Pancreas (tissue), 10 donors: ENCODE measurements at regions not wholly inside any gene's neighbourhood (a gene's known extent, or its start where the extent isn't known, plus 50 kb on each side); places are given as distances from the start of the nearest gene placed in this dataset.

Source experiments
- ATAC-seq, 4 donors: fragments of 200-7000 bp; cut with Tn5 transposase; one replicate each; pipeline versions ENCODE4 v1.8.0 to v1.9.1; 2020; ENCODE audit warnings: mild to moderate bottlenecking in 4 of 4, moderate library complexity in 4 of 4
- DNase-seq, 6 donors: peaks; one replicate each; pipeline ENCODE4 v3.0.0-alpha.2; 2020
- FAIRE-seq: peaks from 2 replicates; lab custom pipeline; 2012; peaks lifted over from hg19 to GRCh38; lab: Jason Lieb, UNC
- H3K27ac ChIP-seq, 4 donors: fragments of 200-600 bp; sonication (generic); 1 replicate in 3 of 4; 2 replicates in 1 of 4; pipeline versions ENCODE4 v1.5.0 to v1.8.0; 2020
- H3K27me3 ChIP-seq, 4 donors: fragments of 200-600 bp; one replicate each; pipeline ENCODE4 v1.8.0; 2021
- H3K36me3 ChIP-seq, 3 donors: fragments of 200-600 bp; sonication (generic) in 1 of 3; one replicate each; pipeline versions ENCODE4 v1.5.0 to v1.8.0; 2020 to 2021
- H3K4me1 ChIP-seq, 3 donors: fragments of 200-600 bp; one replicate each; pipeline ENCODE4 v1.8.0; 2021
- H3K4me3 ChIP-seq, 4 donors: fragments of 200-600 bp; sonication (generic) in 2 of 4; one replicate each; pipeline versions ENCODE4 v1.5.0 to v1.8.0; 2020 to 2021
- H3K9me3 ChIP-seq, 4 donors: fragments of 200-600 bp; one replicate each; pipeline ENCODE4 v1.8.0; 2021
- WGBS, 2 donors: extraction: QIAGEN DNeasy Blood & Tissue Kit; methylation state at CpG; one replicate each; pipeline ENCODE4 v1.1.7; 2013; 5-methylcytosine and 5-hydroxymethylcytosine counted together
- intact Hi-C, 3 donors: fragments of 100-400 bp; cut with DNase I; formaldehyde crosslinking; loops; one replicate each; pipeline versions ENCODE4 v1.11.1 to v1.14.2; 2022
- TF ChIP-seq, protein P1 (sequence below), 4 donors: fragments of 200-600 bp; sonication (generic) in 3 of 4; IDR thresholded peaks; one replicate each; pipeline versions ENCODE4 v1.5.0 to v1.8.0; 2021; ENCODE audit warnings: antibody characterized with exemption in 4 of 4
- donor health status: healthy with polysubstance abuse.
- donor health status: DM: no; HTN: no; CAD: no; lungs with moderate emphysema.
- donor health status: DM: no; HTN: no; CAD: no.
- donor health status: control.
- donor health status: control.
- donor health status: Bipolar disorder and iron deficiency.
- donor health status: DM: yes; HTN: yes; CAD: no.
- donor health status: DM: no; HTN: no; CAD: no.
- donor health status: DM: no; HTN: no; CAD: no.
- donor health status: DM: yes; HTN: yes; CAD: no.

- H3K4me3 ChIP-seq, result no peak overlapping the region
- TF ChIP-seq, protein P1, sequence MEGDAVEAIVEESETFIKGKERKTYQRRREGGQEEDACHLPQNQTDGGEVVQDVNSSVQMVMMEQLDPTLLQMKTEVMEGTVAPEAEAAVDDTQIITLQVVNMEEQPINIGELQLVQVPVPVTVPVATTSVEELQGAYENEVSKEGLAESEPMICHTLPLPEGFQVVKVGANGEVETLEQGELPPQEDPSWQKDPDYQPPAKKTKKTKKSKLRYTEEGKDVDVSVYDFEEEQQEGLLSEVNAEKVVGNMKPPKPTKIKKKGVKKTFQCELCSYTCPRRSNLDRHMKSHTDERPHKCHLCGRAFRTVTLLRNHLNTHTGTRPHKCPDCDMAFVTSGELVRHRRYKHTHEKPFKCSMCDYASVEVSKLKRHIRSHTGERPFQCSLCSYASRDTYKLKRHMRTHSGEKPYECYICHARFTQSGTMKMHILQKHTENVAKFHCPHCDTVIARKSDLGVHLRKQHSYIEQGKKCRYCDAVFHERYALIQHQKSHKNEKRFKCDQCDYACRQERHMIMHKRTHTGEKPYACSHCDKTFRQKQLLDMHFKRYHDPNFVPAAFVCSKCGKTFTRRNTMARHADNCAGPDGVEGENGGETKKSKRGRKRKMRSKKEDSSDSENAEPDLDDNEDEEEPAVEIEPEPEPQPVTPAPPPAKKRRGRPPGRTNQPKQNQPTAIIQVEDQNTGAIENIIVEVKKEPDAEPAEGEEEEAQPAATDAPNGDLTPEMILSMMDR (IDR thresholded peaks at IDR 0.05), result no peak
- H3K9me3 ChIP-seq, result no peaks in the 10 kb centered on the region
- H3K27me3 ChIP-seq, result no peaks in the 10 kb centered on the region
- FAIRE-seq (no peak), ATAC-seq (peak in 2 of 4 donors; percentile 11 to 24), DNase-seq (no peak)
- intact Hi-C loops, result no loop called here
- WGBS, 2 donors, result 46 to 55% methylated on average over 4 of the region's 4 CpGs
- H3K4me1 ChIP-seq, result peaks cover 6 to 23% (median 13%) of the 10 kb centered on the region in 3 donors
- H3K36me3 ChIP-seq, result no peaks in the 10 kb centered on the region
- no peak overlapping the region for H3K27ac ChIP-seq
Observed at GRCh38 chr1:172971241-172971640, 79.5 kb downstream of the TNFSF18 start.

DNA sequence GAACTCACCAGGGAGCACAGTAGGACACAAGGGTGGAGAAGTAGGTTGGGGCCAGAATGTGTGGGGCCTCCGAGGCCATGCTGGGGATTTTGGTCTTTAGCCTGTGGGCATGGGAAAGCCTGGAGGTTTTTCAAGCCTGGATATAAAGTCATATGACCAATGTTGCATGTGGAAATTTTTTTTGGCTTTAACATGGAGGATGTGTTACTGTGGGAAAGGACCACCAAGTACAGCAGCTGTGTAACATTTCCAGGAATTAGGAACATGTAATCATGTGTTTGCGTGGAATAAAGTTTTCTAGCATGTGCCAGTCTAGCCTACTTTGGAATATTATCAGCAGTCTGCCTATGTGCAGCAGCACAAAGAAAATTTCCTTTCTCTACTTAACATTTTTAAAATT, 78.5 kb downstream of the TNFSF18 start:
- ATAC-seq, result peak in 2 of 4 donors; percentile 3 to 9
- intact Hi-C loops, result no loop called here
- H3K27ac ChIP-seq, result peak overlapping the region in 1 of 4 donors; percentile 28
- 51 to 58% methylated on average over 2 of the region's 2 CpGs for WGBS, 2 donors
- peaks cover 12 to 30% (median 17%) of the 10 kb centered on the region in 3 donors for H3K4me1 ChIP-seq
- DNase-seq, result no peak
- H3K4me3 ChIP-seq, result no peak overlapping the region
- FAIRE-seq, result no peak
- H3K9me3 ChIP-seq, result no peaks in the 10 kb centered on the region
- TF ChIP-seq, protein P1 (IDR thresholded peaks at IDR 0.05), result no peak
- no peaks in the 10 kb centered on the region for H3K36me3 ChIP-seq
- no peaks in the 10 kb centered on the region for H3K27me3 ChIP-seq

DNA sequence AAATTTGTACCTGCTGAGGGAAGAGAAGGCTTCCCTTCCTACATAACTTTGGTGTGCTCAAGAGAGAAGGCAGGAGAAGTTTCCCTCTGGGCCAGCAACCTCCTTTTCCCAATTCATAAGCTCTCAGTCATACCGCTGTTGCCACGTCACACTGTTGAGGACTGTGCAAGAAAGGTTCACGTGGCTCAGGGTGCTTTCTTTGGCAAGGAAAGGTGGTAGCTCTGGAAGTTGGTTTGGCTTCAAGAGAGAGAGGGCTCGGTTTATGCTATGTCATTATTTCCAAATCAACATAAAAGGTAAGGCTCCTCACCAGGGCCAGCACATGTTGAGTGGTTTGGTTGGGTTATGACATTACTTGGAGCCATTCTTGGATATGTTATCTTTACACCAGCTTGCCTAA, 77.3 kb downstream of the TNFSF18 start:
- H3K27me3 ChIP-seq, result no peaks in the 10 kb centered on the region
- no peaks in the 10 kb centered on the region for H3K9me3 ChIP-seq
- H3K27ac ChIP-seq, result no peak overlapping the region
- intact Hi-C loops, result no loop called here
- ATAC-seq (peak in 3 of 4 donors; percentile 22 to 56 (median 34)), DNase-seq (peak in 2 of 6 donors; percentile 20 to 55), FAIRE-seq (no peak)
- WGBS, 2 donors, result 52% methylated on average over 4 of the region's 4 CpGs
- H3K4me1 ChIP-seq, result peaks cover 15 to 36% (median 17%) of the 10 kb centered on the region in 3 donors
- TF ChIP-seq, protein P1 (IDR thresholded peaks at IDR 0.05), result no peak
- H3K4me3 ChIP-seq, result no peak overlapping the region
- no peaks in the 10 kb centered on the region for H3K36me3 ChIP-seq

GRCh38 chr1:172976222-172977041, 74.3 kb downstream of the TNFSF18 start:
- TF ChIP-seq, protein P1 (IDR thresholded peaks at IDR 0.05), result no peak
- WGBS, 2 donors, result 6 to 9% methylated on average over 2 of the region's 2 CpGs
- FAIRE-seq (peak; percentile 94), ATAC-seq (peak; percentile 95 to 98 (median 96)), DNase-seq (peak in 4 of 6 donors; percentile 56 to 82 (median 80))
- Histone ChIP-seq H3K4me1 (peaks cover 15 to 27% (median 16%) of the 10 kb centered on the region in 3 donors), H3K36me3 (no peaks in the 10 kb centered on the region), H3K4me3 (no peak overlapping the region), H3K9me3 (no peaks in the 10 kb centered on the region), H3K27me3 (no peaks in the 10 kb centered on the region), H3K27ac (peak overlapping the region; percentile 62 to 91 (median 74))
- intact Hi-C loops, result no loop called here
